Activated T-helper 1 cell treated with anti-CD3 and anti-CD28 coated beads, Interleukin-2, amount 50 U/mL, for 16 hours (primary cell): ENCODE measurements at regions not wholly inside any gene's neighbourhood (a gene's known extent, or its start where the extent isn't known, plus 50 kb on each side); places are given as distances from the start of the nearest gene placed in this dataset.

Experiments
- DNase-seq, 2 donors: peaks; one replicate each; pipeline ENCODE4 v3.0.0-alpha.2; 2020; ENCODE audit warnings: low read depth in 1 of 2, low spot score in 1 of 2

DNA sequence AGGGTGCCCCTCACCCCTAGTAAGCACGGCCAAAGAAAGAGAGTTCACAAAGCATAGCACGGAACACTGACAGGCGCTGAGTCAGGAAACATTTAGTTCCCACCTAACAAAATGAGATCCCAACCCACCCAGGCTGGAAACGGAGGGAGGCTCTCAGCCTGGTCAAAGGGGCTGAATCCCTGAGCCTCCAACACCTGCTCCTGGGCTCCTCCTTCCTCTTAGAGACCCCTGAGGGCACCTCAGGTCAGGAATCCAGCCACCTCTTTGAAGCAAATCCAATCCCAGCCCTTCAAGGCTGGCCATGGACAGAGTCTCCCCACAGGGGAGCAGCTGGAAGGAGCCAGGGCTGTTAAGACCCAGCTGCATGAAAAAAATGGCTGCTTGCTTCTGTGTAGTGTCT, 154.4 kb upstream of the HES1 start:
- no peak for DNase-seq

DNA sequence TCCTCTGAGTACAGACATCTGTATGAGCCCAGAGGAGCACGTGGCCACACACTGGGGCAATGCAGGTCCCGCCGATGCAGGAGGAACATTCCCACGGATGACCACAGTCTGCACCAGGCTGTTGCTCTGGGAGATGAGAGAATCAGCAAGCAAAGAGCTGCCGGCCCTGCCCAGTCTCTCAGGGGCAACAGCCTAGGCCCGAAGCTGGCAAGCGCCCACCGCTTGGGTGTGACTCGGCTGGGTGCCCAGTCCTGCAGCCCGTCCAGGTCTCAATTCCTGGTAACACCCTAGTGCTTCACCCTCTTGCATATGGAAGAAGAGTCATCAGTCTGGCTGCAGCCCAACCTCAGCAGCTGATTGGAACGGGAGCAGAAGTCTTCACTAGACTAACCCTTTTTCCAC, 153.7 kb upstream of the HES1 start:
- DNase-seq, result no peak

DNA sequence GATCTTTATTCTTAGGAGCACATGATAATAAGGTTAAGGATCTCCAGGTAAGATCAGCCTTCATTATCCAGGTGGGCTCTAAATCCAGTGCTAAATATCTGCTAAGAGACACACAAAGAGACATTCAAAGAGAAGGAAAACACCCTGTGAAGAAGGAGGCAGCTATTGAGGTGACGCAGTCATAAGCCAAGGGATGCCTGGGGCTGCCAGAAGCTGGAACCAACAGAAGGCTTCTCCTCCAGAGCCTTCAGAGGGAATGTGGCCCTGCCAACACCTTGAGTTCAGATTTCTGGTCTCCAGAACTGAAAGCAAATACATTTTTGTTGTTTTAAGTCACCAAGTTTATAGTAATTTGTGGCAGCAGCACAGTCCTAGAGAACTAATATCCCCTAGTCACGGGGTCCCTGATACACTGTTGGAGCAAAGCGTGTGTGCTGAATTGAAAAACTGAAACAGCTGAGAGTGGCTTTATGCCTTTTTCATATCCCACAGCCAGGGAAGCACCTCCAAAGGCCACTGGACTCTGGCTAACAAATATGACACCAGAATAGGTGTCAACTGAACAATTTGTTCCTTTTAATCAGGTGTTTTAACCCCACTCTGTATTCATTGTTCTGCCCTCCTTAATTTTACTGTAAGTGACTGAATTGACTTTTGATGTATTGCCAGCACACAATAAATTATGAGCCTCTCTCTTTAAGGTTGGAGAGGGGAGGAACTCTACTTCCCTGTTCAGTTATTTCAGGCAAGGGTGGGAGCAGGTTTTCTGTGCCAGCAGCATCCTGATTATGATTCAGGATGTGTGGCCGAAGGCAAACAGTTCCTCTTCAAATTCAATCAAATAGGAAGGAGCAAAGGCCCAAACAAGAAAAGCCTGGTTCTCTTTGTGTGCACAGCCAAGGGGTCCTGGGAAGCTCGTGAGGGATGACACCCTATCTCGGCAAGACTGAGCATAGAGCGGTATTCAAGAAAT, 151.8 kb upstream of the HES1 start:
- no peak for DNase-seq

DNA sequence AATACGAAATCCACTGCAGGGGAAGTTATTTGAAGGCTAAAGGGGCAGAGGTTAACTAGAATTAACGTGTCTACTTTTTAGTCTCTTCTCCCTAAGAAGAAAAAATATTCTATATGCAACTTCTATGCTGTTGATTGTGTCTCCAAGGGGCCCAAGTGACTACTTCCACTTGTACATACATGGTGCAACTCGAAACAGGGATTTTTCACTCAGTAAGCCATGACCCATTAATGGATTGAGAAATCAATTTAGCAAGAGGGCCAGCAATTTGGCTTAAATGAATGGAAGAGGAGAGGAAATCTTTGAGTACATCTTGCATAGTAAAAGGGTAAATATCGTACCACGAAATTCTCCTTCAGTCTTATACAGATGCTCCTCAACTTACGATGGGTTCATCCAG, 151.1 kb upstream of the HES1 start:
- DNase-seq, result no peak

DNA sequence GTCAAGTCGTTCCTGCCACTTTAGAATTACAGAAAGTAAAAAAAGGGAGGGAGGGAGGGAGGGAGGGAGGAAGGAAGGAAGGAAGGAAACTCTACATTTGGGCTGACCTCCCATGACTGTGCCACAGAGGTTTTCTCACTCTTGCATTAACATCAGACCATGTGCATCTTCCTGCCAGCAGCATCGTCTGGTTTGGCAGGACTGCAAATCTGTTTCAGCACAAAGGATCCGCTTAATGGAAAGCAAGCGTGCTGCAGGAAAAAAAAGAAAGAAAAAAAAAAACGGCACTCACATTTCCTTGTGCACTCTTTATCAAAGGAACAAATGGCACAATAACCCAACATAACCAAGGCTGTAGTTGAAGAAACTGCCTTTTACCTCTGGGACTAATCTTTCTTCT, 148.8 kb upstream of the HES1 start:
- no peak for DNase-seq

DNA sequence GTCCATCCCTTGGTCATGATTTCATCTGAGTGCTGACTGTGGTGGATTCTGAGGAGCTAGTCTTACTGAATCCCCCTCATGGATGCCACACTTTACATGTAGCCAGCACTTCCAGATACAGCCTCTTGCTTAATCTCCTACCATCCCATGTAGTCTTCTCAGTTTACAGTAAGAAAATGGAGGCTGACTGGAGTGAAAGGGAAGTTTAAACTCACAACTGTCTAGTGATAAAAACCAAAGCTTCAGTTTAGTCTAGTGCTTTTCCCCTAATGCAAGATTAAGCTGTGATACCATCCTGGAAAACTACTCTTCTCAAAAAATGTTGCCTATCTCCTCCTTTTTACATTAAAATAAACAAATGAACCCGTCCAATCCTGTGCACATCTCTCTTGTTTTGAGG, 146.8 kb upstream of the HES1 start:
- DNase-seq, result no peak

DNA sequence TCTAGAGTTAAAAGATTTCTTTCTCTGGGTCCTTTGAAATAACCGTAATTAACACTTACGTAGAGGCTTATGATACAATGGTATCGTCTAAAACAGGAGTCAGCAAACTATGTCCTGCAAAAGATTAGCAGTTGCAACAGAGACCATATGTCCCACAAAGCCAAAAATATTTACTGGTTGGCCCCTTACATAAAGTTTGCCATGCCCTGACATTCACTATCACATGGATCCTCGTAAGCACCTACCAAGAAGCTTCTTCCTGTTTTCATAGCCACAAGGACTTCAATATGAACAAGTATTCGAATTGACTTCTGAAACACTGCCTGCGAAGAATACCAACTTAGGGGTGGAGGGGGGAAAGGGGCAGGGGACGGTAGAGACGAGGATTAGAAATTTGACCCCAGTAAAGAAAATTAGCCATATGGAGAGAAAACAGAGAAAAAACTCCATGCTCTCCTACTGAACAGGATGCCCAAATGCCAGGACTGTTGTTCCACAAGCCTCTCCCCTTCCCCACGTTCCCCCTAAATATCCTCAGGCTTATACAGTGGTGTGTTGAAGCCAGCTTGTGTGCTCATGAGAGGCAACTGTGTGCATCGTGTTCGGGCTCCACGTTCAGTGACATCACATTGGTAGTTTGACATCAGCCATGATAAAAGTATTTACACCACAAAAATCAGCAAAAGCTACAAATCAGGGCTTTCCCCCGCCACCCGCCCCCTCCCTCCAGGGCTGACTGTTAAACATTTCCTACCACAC, 144.1 kb upstream of the HES1 start:
- no peak for DNase-seq

DNA sequence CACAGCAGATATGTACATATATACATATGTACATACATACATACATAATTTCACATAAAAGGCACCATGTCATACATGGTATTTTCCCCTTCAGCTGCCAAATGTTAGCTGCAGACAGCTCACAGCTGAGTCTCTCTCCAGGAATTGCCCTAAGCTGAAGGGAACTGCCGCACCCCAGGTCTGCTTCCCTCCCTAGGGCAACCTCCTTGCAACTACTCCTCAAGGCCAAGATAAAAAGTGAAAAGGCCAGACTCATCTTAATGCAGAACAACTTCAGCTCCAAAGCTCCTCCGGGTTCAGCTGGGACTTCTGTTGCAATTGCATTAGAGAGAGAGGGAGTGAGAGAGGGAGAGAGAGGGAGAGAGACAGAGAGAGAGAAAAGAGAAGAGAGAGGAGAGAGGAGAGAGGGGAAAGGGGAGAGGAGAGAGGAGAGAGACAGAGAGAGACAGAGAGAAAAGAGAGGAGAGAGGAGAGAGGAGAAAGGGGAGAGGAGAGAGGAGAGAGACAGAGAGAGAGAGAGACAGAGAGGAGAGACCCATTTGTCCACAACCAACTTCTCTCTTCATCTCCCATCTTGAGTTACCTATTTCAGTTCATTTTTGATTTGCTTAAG, 143.4 kb upstream of the HES1 start:
- no peak for DNase-seq

DNA sequence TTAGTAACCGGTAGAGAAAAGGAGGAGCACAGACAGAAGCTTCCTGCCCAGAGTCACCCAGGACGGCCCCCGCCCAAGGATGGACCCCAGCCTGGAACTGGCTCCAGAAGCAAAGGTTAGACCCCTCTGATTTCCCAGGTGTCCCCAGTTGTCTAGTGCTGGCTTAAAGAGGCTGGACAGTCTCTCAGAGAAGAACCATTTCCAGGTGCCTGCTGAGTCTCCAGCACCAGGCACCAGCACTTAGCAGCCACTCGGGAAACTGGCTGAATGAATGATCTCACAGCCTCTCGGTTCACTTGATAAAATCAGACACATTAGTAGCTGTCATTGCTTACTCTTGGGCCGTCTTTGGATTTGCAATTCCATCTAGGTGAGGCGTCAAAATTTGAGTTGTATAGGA, 139.7 kb upstream of the HES1 start:
- DNase-seq, result no peak

DNA sequence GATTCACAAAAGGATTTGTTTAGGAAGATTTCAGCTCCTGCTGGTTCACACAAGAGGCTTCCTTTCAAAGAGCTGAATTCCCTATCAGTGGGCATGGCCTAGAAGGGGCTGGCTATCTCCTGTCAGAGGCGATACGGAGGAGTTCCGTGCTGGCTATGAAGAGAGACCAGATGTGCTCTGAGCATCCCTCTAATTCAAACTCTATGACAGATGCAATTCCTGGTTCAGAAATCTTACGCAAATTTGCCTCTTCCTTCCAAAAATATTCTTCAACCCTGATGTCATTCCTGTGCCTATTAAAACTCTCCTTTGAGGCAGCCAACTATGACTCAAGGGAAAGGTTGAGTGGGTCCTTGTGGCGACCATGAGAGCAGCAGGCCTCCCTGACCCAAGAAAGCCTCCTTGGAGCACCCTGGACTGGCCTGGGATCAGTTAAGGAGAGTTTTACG, 139.3 kb upstream of the HES1 start:
- DNase-seq, result no peak

DNA sequence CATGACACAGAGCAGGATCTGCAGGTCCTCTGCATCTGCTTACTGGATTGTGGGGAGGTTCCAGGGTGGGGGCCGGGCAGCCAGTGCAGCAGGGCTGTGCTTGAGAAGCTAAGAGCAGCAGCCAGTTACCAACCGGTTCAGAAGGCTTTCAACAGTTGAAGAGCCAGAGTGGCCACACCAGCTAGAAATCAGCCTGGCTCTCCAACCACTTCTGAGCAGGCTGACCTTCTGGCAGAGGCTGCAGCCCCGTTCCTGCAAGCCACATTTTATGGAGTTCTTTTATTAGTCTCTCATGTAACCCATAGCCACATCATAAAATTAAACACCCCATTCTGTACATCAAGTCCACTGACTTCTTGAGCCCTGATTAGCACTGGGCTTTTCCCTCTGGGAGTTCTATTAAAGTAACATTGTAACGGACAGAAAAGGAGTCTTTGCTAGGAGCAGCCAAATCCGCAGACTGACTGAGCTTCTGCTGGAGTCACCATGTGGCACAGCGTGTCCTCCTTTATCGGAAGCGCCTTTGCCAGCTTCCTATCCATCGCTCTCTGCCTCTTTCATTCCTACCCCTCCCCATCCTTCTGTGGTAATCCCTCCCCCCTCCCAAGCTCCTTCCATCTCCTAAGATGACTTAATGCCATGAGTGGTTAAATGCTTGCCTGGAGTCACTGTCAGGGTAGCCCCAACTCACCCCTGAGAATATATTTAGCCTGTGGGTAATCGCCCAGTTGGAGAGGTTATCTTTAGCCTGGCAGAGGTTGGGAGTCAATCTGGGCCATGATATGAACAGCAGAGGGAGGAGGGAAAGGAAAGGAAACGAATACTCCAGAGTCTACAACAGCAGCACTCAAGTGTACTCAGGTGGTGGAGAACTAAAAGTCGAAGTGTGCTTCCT, 138.5 kb upstream of the HES1 start:
- no peak for DNase-seq

DNA sequence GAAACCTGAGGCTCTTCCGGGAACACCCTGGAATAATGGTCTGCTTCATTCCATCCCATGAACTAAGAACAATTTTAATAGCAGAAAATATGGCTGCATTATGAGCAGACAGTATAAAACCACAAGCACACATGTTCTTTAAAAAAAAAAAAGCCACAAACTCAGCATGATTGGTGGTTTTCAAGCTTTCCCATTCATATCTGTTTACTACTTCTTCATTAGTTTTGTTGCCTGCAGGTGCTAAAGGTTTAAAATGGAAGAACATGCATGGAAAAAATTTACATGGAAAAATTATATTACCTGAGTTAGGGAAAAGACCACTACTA, 137.9 kb upstream of the HES1 start:
- DNase-seq, result no peak

DNA sequence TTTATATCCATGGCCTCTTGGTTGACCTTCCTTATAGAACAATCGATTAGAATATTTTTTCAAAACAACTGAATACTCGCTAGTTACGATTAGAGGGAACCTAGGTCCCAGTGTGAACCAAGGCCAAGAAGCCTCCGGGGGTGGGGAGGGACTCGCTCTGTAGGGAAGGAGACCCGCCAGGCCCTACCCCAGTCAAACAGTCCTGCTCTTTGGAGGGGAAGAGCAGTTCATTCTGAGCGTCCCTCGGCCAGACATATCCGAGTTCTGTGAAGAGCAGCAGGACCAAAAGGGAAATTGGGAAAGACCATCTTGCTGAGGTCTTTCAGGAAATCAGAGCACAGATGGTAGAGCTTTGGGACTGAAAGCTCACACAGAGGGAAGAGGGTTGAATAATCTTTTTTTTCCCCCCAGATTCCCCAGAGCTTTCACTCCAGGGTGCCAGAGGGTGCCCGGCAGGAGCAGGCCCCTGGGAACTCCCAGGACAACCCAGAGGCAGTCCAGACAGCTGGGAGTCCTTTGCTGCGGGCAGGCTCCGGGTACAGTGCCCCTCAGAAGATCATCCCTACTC, 137.2 kb upstream of the HES1 start:
- DNase-seq, result no peak

DNA sequence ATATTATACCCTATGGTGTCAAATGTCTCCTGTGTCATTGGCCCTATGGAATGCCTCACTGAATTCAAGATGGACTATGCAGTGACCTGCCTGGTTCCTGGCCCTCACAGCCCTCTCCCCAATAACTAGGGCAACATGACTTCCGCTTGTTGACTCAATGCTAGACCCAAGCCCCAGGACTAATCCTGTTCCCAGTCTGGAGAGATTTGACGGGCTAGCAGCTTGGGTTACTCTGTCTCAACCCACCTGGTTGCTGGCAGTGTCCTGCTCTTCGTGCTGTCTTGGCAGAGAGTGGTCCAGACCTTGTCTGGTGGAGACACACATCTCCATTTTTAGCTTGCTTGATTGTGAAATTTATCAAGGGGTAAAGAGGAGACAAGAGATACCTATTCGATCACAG, 135.8 kb upstream of the HES1 start:
- DNase-seq, result no peak

DNA sequence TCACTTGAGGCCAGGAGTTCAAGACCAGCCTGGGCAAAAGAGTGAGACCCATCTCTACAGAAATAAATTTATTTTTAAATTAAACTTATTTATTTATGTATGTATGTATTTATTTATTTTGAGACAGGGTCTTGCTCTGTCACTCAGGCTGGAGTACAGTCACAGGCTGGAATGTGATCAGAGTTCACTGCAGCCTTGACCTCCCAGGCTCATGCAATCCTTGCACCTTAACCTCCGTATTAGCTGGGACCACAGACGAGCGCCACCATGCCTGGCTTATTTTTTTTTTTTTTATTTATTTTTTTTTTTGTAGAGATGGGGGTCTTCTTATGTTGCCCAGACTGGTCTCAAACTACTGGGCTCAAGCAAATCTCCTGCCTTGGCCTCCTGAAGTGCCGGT, 135.2 kb upstream of the HES1 start:
- no peak for DNase-seq

DNA sequence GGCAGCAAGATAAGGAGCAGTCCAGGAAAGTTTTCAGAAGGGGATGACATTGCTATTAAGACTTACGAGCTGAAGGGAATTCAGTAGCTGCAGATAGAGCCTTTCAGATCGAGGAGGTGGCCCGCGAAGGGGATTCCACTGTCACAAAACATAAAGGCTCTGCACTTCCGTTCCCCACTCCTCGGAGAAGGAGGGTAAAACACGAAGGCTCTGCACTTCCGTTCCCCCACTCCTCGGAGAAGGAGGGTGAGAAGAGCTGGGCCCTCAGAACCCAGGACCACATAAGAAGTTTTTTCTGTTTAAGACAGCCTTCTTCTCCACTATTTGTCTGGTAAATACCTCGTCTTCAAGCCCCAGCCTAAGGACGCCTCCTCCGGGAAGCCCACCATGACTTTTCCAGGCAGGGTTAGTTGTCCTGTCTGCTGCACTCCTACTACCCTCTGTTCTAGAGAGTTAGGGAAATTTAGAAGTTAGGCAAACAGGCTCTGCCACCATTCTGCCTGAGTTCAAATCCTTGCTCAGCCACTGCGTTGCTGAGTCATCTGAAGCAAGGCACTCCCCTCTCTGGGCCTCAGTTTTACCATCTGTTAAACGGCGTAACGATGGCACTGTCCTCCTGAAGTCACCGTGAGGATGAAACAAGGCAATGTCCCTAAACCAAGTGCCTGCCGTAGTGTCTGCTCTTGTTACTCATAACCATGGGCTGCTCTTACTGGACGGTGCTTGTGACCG, 134.1 kb upstream of the HES1 start:
- no peak for DNase-seq

DNA sequence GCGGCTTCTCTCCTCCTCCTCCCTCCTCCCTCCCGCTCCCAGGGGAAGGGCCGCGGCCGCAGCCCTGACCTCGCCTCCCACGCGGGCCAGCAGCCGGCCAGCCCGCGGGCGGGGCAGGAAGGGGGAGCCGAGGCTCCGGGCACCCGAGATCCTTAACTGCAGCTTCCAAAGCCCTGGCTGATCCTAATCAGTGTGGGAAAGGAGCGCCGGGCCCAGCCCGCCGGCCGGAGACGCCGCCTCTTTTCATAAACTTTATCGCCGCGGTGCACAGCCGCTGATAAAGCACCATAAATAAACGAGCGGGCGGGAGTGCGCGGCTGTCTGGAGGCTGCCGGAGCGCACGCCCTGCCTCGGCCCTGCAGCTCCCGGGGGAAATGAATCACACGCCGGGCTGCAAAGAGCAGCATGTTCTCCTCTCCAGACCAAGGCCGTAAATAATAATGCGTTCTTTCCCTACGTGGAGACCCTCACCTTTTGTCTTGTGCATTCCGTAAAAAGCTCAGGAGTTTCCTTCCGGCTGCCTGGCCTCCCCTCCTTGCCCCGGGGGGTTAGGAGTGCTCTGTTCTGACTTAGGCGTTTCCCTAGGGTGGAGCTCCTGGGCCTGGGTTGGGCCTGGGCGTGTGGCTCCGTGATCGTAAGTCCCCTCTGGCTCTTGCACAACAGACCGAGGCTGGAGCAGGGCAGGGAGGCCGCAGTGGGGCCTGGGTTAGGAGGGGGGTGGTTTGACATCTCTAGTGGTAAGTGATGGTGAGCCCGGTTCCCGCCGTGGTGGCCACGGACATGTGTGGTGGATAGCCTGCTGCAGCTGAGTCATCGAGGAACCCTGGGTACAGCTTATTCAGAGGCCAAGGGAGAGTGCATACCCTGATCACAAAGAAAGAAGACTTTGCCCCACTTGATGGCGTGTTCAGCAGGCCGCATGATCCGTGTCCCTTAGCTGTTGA, 132.6 kb upstream of the HES1 start:
- no peak for DNase-seq

DNA sequence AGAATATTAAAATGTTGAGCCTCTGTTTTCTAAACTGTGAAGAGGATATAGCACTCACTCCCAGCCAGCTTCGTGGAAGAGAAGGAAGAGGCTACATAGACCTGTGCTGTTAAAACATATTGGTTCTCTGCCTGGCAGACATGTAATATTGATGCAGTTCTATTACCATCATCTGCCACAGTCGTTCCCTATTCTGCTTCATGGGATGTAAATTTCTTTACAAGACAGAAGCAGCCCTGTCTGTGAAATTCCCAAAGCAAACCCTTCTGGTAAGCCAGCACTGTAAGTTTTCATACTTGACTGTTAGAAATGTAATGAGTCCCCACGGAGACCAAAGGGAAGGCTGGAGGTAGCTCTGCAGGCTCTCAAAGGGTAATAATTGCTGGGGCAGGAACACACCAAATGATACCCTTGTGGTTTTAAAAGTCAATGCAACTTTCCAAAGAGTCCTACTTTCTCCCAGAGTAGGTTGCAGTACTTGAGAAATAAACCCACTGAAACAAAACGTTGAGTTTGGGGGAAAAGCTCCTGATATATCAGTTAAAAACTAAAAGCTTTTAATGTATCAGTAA, 129.9 kb upstream of the HES1 start:
- no peak for DNase-seq
